Gastrocnemius medialis (tissue), 4 donors: ENCODE measurements at regions not wholly inside any gene's neighbourhood (a gene's known extent, or its start where the extent isn't known, plus 50 kb on each side); places are given as distances from the start of the nearest gene placed in this dataset.

Source experiments
- CTCF ChIP-seq, 5 experiments: fragments of 450-650 bp in 3 of 5; fragments of 200-600 bp in 2 of 5; sonication (generic) in 2 of 5; IDR thresholded peaks in 4 of 5; conservative IDR thresholded peaks in 1 of 5; 1 replicate in 4 of 5; 2 replicates in 1 of 5; pipeline ENCODE4 v1.5.1; 2016 to 2019; ENCODE audit warnings: antibody characterized with exemption in 5 of 5, mild to moderate bottlenecking in 3 of 5, moderate library complexity in 3 of 5
- POLR2A ChIP-seq, 2 donors: fragments of 450-650 bp; IDR thresholded peaks; one replicate each; pipeline ENCODE4 v1.6.1; 2017; ENCODE audit warnings: antibody characterized with exemption in 2 of 2, mild to moderate bottlenecking in 2 of 2, moderate library complexity in 2 of 2

- TF ChIP-seq CTCF (IDR thresholded peaks at IDR 0.05 in 4 of 5, conservative IDR thresholded peaks at IDR 0.05 in 1 of 5) = no peak
- no peak for TF ChIP-seq POLR2A (IDR thresholded peaks at IDR 0.05)
These were observed 1466.1 kb downstream of the SUCLG1 start for GRCh38 chr2:82992968-82993367.
